SU-DHL-6 (cell line): ENCODE measurements at regions not wholly inside any gene's neighbourhood (a gene's known extent, or its start where the extent isn't known, plus 50 kb on each side); places are given as distances from the start of the nearest gene placed in this dataset.

Experiments used
- CTCF ChIP-seq: fragments of 200-600 bp; sonication (generic); IDR thresholded peaks from one replicate; pipeline ENCODE4 v1.5.1; 2017; ENCODE audit warnings: antibody characterized with exemption, mild to moderate bottlenecking, low read length, moderate library complexity; ENCODE audit not compliant: insufficient read depth, poor library complexity, severe bottlenecking
- EZH2phosphoT487 ChIP-seq: fragments of 200-600 bp; sonication (generic), shearing (Covaris generic); conservative IDR thresholded peaks from 2 replicates; pipeline ENCODE4 v1.6.1; 2018; ENCODE audit warnings: mild to moderate bottlenecking, antibody characterized with exemption, low read length, moderate library complexity, mixed read lengths

GRCh38 chr14:86115972-86116371, 586.0 kb downstream of the FLRT2 start:
- TF ChIP-seq CTCF (no peak), EZH2phosphoT487 (no peak)
